Small intestine (tissue), 7 donors: ENCODE measurements at regions not wholly inside any gene's neighbourhood (a gene's known extent, or its start where the extent isn't known, plus 50 kb on each side); places are given as distances from the start of the nearest gene placed in this dataset.

Experiments used
- DNase-seq, 2 donors: peaks; one replicate each; pipeline versions ENCODE4 v3.0.0 to v3.0.0-alpha.2; 2013
- FAIRE-seq: peaks from 2 replicates; lab custom pipeline; 2012; peaks lifted over from hg19 to GRCh38; lab: Jason Lieb, UNC
- H3K27ac ChIP-seq, 3 donors: one replicate each; pipeline ENCODE4 v1.5.1; 2013; ENCODE audit warnings: low read length in 2 of 3, mild to moderate bottlenecking in 2 of 3, control low read depth in 1 of 3, inconsistent platforms in 1 of 3, low read depth in 1 of 3, moderate library complexity in 1 of 3
- H3K27me3 ChIP-seq, 3 donors: one replicate each; pipeline ENCODE4 v1.6.1; 2013; ENCODE audit warnings: low read length in 3 of 3, inconsistent platforms in 1 of 3; ENCODE audit not compliant: control insufficient read depth in 3 of 3, insufficient read depth in 3 of 3
- H3K36me3 ChIP-seq, 3 donors: one replicate each; pipeline ENCODE4 v1.6.1; 2013; ENCODE audit warnings: low read length in 3 of 3, inconsistent platforms in 1 of 3, low read depth in 1 of 3, mild to moderate bottlenecking in 1 of 3, moderate library complexity in 1 of 3; ENCODE audit not compliant: control insufficient read depth in 3 of 3, insufficient read depth in 2 of 3
- H3K4me1 ChIP-seq, 3 donors: one replicate each; pipeline ENCODE4 v1.6.1; 2013; ENCODE audit warnings: low read length in 2 of 3, inconsistent platforms in 1 of 3, low read depth in 1 of 3, mild to moderate bottlenecking in 1 of 3, moderate library complexity in 1 of 3; ENCODE audit not compliant: control insufficient read depth in 3 of 3, insufficient read depth in 2 of 3
- H3K4me3 ChIP-seq, 3 donors: one replicate each; pipeline ENCODE4 v1.5.1; 2013; ENCODE audit warnings: low read length in 3 of 3, control low read depth in 1 of 3, inconsistent platforms in 1 of 3, low read depth in 1 of 3, mild to moderate bottlenecking in 1 of 3, moderate library complexity in 1 of 3
- H3K9me3 ChIP-seq, 2 donors: one replicate each; pipeline ENCODE4 v1.6.1; 2013; ENCODE audit warnings: low read depth in 1 of 2, low read length in 1 of 2; ENCODE audit not compliant: control insufficient read depth in 2 of 2, insufficient read depth in 1 of 2
- WGBS, 3 donors: extraction: QIAGEN DNeasy Blood & Tissue Kit; methylation state at CpG; one replicate each; pipeline ENCODE4 v1.1.7; 2013; 5-methylcytosine and 5-hydroxymethylcytosine counted together
- donor health status: healthy with polysubstance abuse.
- donor health status: control.
- donor health status: control.
- donor health status: Bipolar disorder and iron deficiency.
- donor health status: healthy.

DNA sequence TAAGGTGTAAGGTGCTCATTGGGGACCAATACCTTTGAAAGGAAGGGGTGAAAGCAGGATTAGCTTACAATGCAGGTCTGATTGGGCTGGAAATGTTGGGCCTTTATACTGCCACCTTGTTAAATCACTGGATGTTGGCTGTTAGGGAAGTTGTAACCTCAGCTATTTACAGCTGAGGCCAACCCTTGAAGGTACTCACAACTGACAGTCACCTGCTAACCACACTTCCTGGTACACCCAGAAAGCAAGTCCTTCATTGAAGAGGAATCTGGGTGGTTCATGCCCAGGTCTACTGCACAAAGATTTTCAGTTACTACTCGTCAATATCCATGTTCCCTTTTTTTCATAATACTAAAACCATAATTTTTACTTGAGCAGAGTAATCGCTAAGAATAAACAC, 65.4 kb upstream of the CLDN18 start:
- DNase-seq, result no peak
- WGBS, 3 donors, result 61 to 64% (median 62%) methylated on average over 2 of the region's 2 CpGs
- H3K27ac ChIP-seq, result no peak overlapping the region
- H3K4me1 ChIP-seq, result no peaks in the 10 kb centered on the region
- H3K4me3 ChIP-seq, result no peak overlapping the region
- H3K36me3 ChIP-seq, result no peaks in the 10 kb centered on the region
- no peaks in the 10 kb centered on the region for H3K27me3 ChIP-seq
- FAIRE-seq, result no peak
- H3K9me3 ChIP-seq, result no peaks in the 10 kb centered on the region

DNA sequence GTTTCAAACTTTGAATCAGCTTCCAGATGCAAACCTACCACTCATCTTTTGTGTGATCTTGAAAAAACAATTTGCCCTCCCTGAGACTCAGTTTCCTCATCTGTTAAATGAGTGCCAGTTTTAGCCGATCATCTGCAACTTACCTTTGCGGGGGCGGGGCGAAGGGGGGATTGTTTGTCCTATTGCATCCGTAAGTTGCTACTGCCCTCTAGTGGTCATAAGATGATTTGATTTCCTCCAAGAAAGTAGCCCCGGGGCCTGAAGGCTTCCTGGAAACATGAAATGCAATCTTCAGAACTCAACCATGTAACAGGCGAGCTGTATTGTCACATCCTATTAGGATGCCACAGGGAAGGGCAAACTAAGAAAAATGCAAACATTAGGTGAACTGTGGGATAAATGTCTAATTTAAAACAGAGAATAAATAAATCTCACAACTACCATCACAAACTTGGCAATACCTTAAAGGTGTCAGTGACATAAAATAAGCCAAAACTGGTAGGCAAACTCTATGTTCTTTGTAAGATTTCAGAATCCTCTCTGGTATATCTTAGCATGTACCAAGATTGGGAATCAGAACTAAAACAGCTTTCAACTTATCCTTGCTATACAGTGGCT, 63.5 kb upstream of the CLDN18 start:
- H3K36me3 ChIP-seq, result no peaks in the 10 kb centered on the region
- no peaks in the 10 kb centered on the region for H3K9me3 ChIP-seq
- H3K27ac ChIP-seq, result no peak overlapping the region
- H3K4me1 ChIP-seq, result no peaks in the 10 kb centered on the region
- DNase-seq (peak; percentile 50 to 62), FAIRE-seq (no peak)
- no peaks in the 10 kb centered on the region for H3K27me3 ChIP-seq
- 2% methylated on average over 7 of the region's 7 CpGs for WGBS, 3 donors
- no peak overlapping the region for H3K4me3 ChIP-seq

DNA sequence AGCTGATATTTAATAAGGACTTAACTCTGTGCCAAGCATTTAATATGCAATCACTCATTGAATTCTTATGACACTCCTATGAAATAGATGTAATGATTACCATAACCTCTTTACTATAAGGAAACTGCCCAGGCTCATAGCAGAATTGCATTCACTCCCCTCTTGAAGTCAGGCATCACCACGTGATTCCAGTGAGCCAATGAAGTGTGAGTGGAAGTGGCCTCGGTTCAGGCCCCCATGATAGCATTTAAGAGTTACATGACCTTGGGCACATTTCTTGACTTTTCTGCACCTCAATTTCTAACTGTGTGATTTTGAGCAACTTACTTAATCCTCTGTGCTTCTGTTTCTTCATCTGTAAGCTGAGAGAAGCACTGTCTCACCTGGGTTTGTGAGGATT, 62.8 kb upstream of the CLDN18 start:
- no peak overlapping the region for H3K27ac ChIP-seq
- H3K4me3 ChIP-seq, result no peak overlapping the region
- no peaks in the 10 kb centered on the region for H3K36me3 ChIP-seq
- no peaks in the 10 kb centered on the region for H3K9me3 ChIP-seq
- 47 to 72% (median 71%) methylated on average over 2 of the region's 2 CpGs for WGBS, 3 donors
- no peak for DNase-seq
- H3K4me1 ChIP-seq, result no peaks in the 10 kb centered on the region
- no peak for FAIRE-seq
- H3K27me3 ChIP-seq, result no peaks in the 10 kb centered on the region

DNA sequence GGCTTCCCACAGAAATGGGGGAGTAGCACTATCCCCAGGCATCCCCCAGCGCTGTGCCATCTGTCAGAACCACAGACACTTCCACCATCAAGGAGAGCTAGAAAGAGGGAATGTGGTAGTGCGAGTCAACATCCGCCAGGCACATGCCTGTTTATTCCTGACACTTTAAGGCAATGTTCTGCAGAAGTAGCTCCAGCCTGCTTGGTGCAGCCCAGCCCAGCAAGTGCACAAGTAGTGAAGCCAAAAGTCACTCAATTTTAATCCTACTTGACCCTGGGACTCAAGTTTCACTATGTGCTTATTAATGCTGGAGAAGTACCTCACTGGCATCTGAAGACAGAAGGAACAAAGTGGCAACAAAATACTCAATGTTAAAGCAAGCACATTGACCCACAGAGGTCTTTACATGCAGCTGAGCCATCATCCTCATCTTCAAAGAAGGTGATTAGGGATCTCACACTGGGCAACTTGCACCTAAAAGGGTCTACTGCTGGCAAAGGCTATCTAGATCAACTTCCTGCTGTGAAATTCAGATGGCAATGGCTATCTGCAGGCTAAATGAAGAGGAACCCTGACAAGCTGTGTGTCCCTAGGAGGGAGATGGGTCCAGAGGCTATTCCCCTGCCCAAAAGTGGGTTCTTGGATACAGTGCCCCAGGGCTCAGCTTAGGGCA, 61.4 kb upstream of the CLDN18 start:
- DNase-seq (no peak), FAIRE-seq (no peak)
- H3K36me3 ChIP-seq, result no peaks in the 10 kb centered on the region
- H3K4me3 ChIP-seq, result no peak overlapping the region
- H3K27me3 ChIP-seq, result no peaks in the 10 kb centered on the region
- H3K4me1 ChIP-seq, result no peaks in the 10 kb centered on the region
- 45 to 57% (median 55%) methylated on average over 3 of the region's 3 CpGs for WGBS, 3 donors
- no peaks in the 10 kb centered on the region for H3K9me3 ChIP-seq
- no peak overlapping the region for H3K27ac ChIP-seq

DNA sequence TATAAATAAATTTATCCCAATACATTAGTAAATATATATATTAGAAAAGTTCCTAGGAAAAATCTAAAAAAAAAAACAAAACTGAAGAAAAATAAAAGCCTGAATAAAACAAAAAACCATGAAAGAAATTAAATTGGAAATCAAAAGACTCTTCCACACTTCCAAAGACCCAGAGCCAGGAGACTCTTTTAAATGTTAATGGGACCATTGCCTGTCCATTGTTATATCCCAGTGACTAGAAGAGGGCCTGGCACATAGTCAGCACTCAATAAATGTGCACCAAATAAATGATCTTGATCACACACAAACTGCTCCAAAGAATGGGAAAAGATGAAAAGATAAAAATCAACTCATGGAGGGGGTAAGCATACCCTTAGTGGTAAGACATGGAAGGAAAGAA, 51.3 kb upstream of the CLDN18 start:
- FAIRE-seq, result no peak
- Histone ChIP-seq H3K9me3 (no peaks in the 10 kb centered on the region), H3K4me1 (no peaks in the 10 kb centered on the region), H3K4me3 (no peak overlapping the region), H3K36me3 (no peaks in the 10 kb centered on the region), H3K27ac (no peak overlapping the region), H3K27me3 (peaks cover 0 to 6% (median 2%) of the 10 kb centered on the region in 3 donors)
- DNase-seq, result no peak
